ENCODE measurements at regions not wholly inside any gene's neighbourhood (a gene's known extent, or its start where the extent isn't known, plus 50 kb on each side); places are given as distances from the start of the nearest gene placed in this dataset.
"Not testable (repeated sequence)": the region's sequence is repeated elsewhere in the genome, so short reads cannot be mapped to it uniquely, and the experiment has no call there.

- in situ Hi-C loops (cut with HindIII; ENCODE audit: low sequenced_read_pairs): no loop called here
Observed at GRCh38 chr2:43149482-43150107, 76.8 kb downstream of the ZFP36L2 start.

DNA sequence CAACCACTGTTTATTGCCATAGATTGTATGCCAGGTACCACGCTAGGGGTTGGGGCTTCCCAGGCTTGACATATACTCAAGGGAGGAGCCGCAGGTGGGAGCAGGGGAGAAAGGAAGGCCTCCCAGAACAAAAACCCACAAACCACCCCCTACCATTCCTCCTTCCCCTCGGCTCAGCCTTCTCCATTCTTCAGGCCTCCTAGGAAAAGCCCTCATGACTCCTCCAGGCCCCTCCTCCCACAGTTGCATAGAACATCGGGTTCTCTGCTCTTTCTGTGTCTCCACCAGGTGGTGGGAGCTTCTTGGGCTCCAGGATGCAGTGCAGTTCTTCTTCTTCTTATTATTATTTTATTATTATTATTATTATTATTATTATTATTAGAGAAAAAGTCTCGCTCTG lies 80.3 kb downstream of the ZFP36L2 start:
- in situ Hi-C loops (cut with HindIII; ENCODE audit: low sequenced_read_pairs): no loop called here

- in situ Hi-C loops (cut with HindIII; ENCODE audit: low sequenced_read_pairs): no loop called here
Observed at GRCh38 chr2:43144263-43144662, 82.1 kb downstream of the ZFP36L2 start.

DNA sequence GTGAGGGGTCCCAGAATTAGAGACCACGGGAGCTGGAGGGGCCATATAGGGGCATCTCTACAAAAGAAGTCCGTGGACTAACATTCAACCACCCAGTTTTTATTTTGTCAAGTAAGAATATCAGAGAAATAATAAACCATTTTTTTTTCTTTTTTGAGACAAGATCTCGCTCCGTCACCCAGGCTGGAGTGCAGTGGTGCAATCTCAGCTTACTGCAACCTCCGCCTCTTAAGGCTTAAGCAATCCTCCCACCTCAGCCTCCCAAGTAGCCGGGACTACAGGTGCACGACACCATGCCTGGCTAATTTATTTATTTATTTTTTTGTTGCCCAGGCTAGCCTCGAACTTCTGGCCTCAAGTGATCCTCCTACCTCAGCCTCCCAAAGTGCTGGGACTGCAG lies 82.7 kb downstream of the ZFP36L2 start:
- in situ Hi-C loops (cut with HindIII; ENCODE audit: low sequenced_read_pairs): no loop called here

DNA sequence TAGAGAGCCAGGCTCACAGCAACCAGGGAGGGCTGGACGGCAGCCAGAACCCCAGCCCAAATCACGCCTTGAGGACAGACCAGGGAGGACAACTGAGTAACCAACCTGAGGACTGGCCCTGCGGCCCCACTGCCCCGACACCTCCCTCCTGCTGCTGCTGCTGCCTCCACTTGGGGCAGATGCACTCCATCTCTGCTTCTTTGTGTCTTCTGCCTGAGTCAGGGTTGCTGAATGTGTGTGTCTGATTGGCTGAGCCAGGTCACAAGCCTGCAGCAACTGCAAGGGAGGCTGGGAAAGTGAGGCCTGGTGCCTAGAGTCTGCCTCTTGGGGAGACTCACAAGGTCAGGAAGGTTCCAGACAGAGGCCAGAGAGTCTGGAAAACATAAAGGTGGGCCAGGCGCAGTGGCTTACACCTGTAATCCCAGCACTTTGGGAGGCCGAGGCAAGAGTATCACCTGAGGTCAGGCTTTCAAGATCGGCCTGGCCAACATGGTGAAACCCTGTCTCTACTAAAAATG lies 83.4 kb downstream of the ZFP36L2 start:
- in situ Hi-C loops (cut with HindIII; ENCODE audit: low sequenced_read_pairs): no loop called here

DNA sequence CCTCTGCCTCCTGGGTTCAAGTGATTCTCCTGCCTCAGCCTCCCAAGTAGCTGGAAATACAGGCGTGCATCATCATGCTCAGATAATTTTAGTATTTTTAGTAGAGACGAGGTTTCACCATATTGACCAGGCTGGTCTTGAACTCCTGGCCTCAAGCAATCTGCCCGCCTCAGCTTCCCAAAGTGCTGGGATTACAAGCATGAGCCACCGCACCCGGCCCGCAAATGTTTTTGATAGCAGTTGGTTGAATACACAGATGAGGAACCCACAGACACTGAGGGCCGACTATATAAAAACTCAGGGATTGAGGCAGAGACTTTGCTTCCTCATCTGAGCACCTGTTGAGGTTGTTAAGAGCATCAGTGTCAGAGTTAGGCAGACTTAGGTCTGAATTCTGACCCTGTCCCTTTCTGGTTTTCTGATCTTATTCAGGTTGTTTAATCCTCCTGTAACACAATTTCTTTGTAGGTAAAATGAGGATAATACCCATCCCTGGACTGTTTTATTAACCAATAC lies 84.7 kb downstream of the ZFP36L2 start:
- in situ Hi-C loops (cut with HindIII; ENCODE audit: low sequenced_read_pairs): not testable (repeated sequence)

GRCh38 chr2:43139996-43140621 lies 86.3 kb downstream of the ZFP36L2 start:
- in situ Hi-C loops (cut with HindIII; ENCODE audit: low sequenced_read_pairs): no loop called here

- in situ Hi-C loops (cut with HindIII; ENCODE audit: low sequenced_read_pairs): no loop called here
Observed at GRCh38 chr2:43139501-43139900, 86.9 kb downstream of the ZFP36L2 start.

DNA sequence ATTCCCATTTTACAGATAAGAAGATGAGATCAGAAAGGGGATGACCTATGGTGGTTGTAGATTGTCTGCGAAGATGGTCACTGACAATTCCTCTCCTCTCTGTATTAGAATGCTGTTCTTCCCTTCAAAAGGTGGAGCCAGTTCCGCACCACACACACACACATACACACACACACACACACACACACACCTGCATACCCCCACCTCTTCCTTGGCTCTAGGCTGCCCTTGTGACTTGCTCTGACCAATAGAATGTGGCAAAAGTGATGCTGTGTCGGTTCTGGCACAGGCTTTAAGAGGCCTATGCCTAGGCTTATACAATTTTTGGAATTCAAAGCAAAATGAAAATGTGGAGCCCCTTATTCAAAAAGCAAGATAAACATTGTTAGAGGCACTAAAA lies 88.0 kb downstream of the ZFP36L2 start:
- in situ Hi-C loops (cut with HindIII; ENCODE audit: low sequenced_read_pairs): no loop called here

- in situ Hi-C loops (cut with HindIII; ENCODE audit: low sequenced_read_pairs): no loop called here
Observed at GRCh38 chr2:43136876-43137275, 89.5 kb downstream of the ZFP36L2 start.

GRCh38 chr2:43136011-43136799 lies 90.2 kb downstream of the ZFP36L2 start:
- in situ Hi-C loops (cut with HindIII; ENCODE audit: low sequenced_read_pairs): no loop called here

GRCh38 chr2:43135583-43135982 lies 90.8 kb downstream of the ZFP36L2 start:
- in situ Hi-C loops (cut with HindIII; ENCODE audit: low sequenced_read_pairs): no loop called here

DNA sequence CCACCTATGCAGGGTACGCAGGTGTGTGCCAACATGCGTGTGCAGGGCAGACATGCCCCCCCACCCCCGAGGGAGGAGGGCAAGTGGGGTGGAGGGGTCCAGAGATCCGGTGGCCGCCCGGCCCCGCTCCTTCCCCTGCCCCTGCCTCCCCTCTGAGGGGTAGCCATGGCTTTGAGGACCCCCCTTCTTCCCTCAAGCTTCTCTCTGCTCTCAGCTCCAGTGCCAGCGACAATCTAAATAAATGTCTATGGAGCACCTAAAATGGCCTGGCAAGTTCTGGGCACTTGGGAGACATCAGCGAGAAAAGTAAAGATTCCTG lies 91.9 kb downstream of the ZFP36L2 start:
- in situ Hi-C loops (cut with HindIII; ENCODE audit: low sequenced_read_pairs): no loop called here

- in situ Hi-C loops (cut with HindIII; ENCODE audit: low sequenced_read_pairs): no loop called here
Observed at GRCh38 chr2:43133708-43134570, 92.5 kb downstream of the ZFP36L2 start.

GRCh38 chr2:43133336-43133707 lies 93.1 kb downstream of the ZFP36L2 start:
- in situ Hi-C loops (cut with HindIII; ENCODE audit: low sequenced_read_pairs): no loop called here

DNA sequence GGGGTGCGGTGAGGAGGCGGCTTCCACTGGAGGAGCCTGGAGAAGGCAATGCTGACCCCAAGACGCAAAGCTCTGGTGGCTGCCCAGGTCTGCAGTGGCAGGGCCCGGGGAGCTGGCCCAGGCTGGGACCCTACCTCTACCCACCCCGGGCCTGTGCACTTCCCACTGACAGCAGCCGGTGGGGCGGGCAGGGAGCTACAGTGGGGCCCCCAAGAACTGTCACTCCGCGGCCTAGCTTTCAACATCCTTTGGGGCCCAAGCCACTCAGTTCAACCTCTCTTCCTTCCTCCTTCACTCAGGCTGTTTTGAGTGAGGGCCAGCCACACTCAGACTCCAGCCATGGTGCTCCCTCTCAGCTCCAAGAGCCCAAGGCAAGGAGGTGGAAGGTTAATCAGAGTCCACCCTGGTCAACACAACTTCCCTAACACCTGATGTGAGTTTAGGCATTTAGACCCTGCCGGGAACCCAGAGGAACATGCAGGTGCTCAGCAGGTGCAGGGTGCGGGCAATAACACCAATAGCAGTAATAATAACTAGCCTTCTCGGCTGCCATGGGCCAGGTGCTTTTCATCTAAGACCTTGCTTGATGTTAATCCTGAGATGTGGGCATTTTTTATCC lies 93.6 kb downstream of the ZFP36L2 start:
- in situ Hi-C loops (cut with HindIII; ENCODE audit: low sequenced_read_pairs): no loop called here

- in situ Hi-C loops (cut with HindIII; ENCODE audit: low sequenced_read_pairs): no loop called here
Observed at GRCh38 chr2:43131890-43132682, 94.3 kb downstream of the ZFP36L2 start.

DNA sequence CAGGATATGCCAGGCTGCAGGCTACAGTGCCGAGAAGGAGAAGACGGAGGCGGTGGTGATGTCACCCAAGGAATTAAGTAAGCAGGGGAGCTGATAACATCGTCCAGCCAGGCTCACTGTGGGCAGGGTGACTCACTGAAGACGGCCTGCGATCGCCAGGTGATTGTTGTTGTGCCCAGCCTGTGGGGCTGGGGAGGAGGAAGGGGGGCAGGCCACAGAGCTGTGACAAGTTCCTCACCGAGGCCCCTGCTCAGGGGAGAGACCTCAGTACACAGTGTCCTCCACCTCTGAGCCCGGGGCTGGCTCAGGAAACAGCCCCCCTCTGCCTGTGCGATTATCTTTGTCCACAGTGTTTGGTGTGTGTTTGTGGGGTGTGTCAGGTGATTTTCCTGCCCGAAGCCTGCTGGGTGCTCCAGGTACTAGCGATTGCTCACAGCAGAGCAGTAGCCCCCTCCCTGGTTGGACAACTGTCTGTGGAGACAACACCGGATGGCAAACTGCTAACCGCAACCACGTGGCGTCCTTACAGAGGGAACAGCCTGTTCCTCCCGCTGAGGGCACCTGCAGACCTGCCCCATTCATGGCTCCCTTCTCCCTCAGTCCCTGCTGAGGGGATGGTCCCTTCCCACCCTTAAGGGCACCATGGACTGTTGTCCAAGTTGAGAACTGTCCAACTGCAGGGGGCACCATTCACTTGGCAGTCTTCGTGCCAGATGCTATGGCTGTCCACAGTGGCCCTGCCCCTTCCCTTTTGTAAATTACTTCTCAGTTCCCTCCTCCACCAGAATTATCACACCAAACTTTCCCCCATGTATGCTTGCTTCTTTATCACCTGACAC lies 95.1 kb downstream of the ZFP36L2 start:
- in situ Hi-C loops (cut with HindIII; ENCODE audit: low sequenced_read_pairs): no loop called here

GRCh38 chr2:43130548-43130875 lies 95.9 kb downstream of the ZFP36L2 start:
- in situ Hi-C loops (cut with HindIII; ENCODE audit: low sequenced_read_pairs): no loop called here
